NCI-H1436 treated with DMSO at 0.1 percent for 48 hours (cell line): ENCODE measurements at regions not wholly inside any gene's neighbourhood (a gene's known extent, or its start where the extent isn't known, plus 50 kb on each side); places are given as distances from the start of the nearest gene placed in this dataset.
A peak's percentile ranks its signal among the peaks of the same experiment; 100 is the strongest.

Experiments
- DNase-seq: peaks from one replicate; lab custom pipeline; 2025; lab: John Stamatoyannopoulos, UW

DNA sequence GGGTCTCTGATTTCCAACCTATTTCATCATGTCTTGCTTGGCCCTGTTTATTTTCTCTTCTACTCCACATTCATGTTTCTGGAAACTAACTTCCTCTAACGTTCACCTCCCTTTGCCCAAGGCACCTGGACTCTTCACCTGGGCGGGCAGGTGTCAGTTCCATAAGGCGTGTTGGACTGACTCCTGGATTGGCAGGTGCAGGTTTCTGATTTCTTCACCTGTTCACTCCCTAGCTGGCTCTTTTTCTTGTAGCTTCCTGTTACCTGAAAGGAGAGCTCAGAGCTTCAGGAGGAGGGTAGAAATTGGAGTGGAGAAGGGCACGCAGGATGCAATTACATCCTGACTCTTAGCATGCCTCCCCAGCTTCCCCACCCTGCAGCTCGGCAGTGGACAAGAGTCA is 350.8 kb upstream of the KLF3 start:
- DNase-seq: peak; percentile 55

DNA sequence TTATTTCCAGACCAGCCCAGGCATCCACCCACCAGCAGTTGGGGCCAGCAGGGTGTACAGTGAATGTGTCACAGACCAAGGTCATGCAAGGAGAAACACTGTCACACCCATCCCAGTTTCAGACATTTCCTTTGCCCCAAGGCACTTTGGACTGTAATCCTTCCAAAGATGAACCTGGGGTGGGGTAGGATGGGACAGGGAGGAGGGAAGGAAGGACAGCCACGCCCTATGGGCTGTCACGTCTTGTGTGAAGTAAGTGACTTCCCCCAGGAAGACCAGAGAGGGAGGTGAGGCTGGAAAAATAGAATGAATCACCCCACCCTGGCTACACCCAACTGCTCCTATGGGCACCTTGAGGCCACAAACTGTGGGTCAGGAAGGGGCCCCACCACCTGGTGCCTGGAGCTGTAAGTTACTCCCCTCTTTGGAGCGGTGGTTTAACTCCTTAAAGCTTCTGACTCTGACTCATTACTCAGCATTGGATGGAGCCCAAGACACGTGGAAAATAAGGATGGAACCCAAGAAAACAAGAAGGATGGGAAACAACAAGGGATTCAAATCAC is 349.9 kb upstream of the KLF3 start:
- DNase-seq: no peak

DNA sequence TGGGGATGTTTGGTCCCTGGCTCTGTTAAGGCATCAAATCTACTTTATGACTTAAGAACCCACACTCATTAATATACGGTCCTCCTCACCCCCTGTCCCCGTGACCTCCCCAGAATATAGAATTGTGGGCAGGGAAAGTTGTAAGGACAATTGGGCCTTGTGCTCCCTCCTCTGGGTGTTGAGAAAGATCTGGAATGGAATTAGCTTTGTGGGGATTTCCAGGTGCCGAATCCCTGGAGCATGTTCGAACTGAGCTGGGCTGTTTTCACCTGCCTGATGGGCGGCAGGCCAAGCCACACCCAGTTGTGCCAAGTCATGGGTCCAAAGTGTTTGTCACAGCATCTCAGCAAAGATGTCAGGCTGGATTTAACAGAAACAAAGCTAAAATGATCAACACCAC is 349.3 kb upstream of the KLF3 start:
- DNase-seq: no peak

DNA sequence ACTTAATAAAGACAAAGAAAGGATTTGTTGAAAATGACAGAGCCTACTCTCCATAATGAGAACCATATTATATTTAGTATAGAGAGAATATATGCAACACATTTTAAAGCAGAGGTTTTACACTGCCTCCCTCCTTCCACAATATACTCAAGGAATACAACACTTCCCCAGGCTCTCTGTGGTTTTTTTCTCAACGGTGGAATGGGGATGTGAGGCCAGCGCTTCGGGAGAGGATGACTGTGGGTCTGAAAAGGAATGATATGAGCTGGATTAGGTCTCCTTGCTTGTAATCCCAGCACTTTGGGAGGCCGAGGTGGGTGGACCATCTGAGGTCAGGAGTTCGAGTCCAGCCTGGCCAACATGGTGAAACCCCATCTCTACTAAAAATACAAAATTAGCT is 348.7 kb upstream of the KLF3 start:
- no peak for DNase-seq

DNA sequence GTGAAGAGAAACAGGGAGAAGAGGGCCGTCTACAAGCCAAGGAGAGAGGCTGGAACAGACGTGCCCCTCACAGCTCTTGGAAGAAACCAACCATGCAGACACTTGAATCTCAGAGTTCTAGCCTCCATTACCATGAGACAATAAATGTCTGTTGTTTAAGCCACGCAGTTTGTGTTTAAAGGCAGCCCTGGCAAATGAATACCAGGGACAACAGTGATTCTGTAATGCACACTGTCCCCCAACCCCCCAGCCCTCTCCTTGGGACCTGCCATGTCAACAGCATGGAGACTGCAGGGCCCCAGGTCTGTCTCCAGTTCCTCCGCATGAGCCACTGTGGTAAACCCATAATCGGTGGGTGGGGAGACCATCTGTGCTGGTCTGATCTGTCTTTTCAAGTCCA is 348.0 kb upstream of the KLF3 start:
- DNase-seq: no peak

DNA sequence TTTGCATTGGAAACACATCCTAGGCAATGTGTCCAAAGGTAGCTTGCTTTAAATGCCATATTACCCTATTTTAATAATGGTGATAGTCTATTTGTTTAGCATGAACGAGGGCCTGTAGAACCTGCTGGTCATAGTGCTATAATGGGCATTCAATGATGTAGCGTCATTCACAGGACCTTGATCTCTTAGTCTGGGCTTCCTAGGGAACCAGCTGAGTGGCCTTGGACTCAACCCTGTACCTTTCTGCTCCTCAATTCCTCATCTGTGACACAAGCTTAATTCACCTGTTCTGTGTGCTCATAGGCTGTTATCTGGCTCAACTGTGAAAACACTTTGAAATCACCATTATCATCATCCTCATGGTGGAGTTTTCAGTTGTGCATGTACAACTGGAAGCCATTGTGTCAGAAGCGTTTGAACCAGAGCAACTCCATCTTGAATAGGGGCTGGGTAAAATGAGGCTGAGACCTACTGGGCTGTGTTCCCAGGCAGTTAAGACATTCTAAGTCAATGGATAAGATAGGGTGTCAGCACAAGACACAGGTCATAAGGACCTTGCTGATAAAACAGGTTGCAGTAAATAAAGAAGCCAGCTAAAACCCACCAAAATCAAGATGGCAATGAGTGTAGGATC is 346.8 kb upstream of the KLF3 start:
- DNase-seq: no peak

DNA sequence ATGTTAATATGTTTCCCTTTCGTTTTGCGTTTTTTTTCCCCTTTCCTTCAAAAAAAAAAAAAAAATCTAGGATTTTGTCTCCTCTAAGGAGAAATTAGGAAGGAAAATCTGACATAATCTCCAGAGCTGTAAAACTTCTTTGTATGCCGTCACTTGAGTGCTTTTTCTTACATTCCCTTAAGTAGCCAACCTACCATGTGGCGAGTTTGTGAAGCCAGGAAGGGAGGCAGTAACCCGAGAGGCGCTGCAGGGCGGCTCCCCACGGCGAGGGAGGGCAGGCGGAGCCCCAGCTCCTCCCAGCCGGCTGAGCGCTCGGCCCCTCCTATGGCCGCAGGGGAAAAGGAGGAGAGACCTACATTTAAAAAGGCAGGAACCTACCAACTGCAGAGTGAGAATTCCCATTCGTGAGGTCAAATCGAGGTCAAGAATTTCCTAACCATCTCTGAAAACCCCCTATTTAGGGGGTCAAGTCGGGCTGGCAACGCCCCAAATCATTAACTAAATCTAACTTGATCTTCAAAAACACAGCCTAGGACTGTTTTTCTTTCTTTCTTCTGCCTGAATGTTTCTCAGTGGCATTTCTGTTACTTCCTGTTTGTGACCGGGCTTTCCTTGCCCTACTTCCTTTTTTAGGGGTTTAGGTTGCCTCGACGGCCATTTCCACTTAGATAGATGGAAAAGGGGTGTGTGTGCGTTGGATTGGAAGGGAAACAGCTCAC is 345.1 kb upstream of the KLF3 start:
- DNase-seq: peak; percentile 70

DNA sequence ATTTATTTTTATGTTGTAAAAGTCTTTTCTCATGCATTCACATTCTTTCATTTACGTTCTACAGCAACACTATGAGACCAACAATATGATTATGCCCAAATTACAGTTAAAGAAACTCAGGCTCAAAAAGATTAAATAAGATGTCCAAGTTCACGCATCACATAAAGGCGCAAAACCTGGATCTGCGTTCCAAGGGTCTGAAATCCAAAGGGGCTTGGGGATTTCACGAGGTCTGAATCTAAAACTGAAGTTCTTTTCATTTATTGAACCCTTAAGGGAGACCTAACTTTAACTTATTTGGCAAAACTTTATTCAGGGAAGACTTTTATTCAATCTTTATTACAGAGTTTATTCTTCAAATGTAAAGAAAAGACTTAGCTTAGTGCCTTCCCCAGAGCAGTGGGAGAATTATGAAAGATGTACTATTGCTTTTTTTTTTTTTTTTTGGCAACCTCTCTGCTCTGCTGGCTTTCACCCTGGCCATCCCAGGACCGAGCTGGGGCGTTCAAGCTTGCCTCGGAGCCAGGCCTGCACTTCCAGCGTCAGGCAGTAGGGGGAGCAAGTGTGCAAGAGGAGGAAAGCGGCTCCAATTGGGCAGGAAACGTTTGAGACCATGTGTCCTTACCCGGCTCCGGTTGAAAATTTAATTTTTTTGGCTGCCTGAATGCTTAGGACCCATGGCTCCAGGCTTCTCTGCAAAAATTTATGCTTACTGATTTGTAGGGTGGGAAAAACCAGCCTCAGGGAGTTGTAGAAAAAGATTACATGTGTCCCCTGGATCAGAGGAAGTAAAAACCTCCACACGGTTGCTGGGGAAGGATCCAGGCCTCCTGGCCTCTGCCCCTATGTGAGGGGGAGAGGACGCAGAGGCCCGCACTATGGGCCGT is 344.3 kb upstream of the KLF3 start:
- peak; percentile 36 for DNase-seq

DNA sequence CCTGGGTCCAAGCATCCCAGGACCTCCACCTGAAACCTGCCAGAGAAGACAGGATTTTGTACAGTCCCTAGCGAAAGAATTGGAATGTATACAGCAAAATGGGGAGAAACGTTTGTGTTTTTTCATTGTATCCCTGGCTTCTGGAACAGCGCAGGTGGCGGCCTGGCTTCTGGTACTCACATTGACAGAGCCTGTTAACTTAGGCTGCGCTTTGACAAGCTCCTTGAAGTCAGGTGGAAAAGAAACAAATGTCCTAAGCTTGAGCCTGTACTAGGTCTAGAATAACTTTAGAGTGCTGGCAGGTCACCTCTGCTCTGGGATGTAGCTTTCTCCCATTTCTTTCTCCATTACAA is 343.7 kb upstream of the KLF3 start:
- DNase-seq: no peak

DNA sequence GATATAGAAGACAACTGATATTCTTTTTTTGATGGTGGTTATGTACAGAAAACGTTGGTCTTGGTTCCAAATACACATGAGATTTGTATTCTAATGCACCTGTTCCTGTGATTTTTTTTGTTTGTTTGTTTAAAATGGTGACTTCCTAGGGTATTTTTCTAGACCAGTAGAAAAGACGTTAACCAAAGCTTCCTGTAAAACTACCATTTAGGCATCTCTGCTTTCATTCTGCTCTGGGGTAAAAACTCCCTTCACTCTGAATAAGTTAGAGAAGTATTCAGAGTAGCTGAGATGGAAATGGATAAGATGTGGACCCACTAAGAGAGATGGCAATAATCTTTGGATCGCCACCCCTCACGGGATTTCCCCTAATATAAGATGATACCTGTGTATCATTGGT is 343.2 kb upstream of the KLF3 start:
- no peak for DNase-seq

DNA sequence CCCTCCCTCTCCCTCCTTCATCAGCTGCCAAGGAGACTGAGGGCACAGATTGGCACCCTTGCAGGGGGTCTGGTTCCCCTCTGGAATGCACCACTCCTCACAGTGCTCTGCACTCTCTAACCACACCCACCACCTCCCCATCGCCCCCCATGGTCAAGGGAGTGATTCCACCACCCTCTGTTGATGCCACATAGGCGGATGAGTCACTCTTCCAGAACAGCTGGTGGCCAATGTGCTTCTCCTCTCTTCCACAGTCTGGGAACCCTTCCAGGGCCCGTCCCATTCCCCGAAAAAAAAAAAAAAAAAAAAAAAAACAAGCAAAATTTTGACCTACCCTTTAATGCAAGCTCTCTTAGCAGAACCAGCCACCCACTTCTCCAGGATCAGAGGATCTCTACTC is 341.3 kb upstream of the KLF3 start:
- DNase-seq: no peak

DNA sequence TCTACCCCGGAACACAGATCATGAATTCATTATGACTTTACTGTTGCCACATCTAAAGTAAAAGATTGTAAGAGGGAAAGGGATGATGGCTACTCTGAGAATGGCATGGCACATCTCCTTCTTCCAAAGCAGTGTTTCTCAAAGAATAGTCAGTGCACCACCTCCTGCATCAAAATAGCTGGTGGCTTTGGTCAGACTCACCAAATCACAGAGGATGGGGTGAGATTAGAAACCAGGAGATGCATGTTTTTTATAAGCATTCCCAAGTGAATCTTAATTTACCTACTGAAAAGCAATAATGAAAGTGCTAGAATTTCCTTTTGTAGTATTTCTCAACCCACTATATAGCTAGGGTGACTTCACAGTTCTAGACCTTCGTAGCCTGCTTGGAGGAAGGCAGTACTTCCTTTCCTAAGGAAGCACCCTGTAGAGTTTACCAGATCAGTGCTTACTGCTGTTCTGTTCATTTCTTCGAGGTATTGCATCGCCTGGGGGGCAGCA is 340.8 kb upstream of the KLF3 start:
- DNase-seq: no peak

DNA sequence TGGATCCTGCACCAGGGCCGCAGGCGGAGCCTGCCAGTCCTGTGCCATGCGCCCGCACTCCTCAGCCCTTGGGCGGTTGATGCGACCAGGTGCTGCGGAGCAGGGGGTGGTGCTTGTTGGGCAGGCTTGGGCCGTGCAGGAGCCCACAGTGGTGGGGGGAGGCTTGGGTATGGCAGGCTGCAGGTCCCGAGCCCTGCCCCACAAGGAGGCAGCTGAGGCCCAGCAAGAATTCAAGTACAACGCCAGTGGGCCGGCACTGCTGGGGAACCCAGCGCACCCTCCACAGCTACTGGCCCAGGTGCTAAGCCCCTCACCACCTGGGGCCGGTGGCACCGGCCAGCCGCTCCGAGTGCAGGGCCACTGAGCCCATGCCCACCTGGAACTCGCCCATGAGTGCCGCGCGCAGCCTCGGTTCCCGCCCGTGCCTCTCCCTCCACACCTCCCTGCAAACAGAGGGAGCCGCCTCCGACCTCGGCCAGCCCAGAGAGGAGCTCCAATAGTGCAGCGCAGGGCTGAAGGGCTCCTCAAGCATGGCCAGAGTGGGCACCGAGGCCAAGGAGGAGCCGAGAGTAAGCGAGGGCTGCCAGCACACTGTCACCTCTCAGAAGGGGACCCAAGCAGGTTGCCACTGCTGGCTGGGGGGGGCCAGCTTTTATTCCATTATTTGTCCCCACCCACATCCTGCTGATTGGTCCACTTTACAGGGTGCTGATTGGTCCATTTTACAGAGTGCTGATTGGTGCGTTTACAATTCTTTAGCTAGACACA is 339.0 kb upstream of the KLF3 start:
- DNase-seq: no peak

DNA sequence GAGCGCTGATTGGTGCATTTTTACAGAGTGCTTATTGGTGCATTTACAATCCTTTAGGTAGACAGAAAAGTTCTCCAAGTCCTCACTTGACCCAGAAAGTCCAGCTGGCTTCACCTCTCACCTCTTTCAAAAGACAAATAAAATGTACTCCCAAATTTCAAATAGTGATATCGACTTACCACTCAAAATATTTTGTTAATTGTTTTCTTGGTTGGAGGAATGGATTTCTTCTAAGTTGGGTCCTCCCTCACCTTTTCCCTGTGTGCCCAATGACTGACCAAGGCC is 338.4 kb upstream of the KLF3 start:
- no peak for DNase-seq

DNA sequence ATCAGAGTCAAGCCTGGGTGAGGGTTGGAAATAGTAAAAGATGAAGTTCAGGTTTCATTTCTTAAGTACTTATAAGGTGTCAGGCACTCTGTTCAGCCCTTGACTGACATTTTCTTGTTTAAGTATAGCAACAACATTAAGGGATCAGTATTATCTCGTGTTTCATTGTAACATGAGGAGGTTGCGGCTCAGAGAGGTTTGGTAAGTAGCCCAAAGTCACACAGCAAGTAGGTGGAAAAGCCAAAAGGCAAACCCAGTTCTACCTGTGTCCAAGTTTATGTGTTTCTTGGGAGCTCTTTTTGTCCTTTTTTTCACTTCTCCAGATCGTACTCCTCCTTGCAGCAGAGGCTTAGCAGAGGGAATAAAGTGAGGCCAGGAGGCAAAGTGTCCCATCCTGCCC is 337.5 kb upstream of the KLF3 start:
- no peak for DNase-seq

DNA sequence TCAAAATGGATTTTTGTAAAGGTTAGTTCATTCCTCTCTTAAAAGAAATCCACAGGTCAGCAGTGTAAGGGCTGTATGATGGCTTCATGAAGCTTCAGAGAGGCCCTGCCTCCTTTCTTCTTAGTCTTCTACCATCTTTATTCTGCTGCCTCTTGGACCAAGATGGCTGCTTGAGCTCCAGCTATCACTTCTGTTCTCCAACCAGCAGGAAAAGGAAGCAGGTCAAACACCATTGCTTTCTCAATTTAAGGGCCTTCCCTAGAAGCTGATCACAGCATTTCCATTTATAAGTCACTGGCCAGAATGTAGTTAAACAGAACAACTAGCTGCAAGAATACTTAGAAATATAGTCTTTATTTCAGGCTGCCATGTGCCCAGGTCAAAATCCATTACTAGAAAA is 336.8 kb upstream of the KLF3 start:
- DNase-seq: no peak

DNA sequence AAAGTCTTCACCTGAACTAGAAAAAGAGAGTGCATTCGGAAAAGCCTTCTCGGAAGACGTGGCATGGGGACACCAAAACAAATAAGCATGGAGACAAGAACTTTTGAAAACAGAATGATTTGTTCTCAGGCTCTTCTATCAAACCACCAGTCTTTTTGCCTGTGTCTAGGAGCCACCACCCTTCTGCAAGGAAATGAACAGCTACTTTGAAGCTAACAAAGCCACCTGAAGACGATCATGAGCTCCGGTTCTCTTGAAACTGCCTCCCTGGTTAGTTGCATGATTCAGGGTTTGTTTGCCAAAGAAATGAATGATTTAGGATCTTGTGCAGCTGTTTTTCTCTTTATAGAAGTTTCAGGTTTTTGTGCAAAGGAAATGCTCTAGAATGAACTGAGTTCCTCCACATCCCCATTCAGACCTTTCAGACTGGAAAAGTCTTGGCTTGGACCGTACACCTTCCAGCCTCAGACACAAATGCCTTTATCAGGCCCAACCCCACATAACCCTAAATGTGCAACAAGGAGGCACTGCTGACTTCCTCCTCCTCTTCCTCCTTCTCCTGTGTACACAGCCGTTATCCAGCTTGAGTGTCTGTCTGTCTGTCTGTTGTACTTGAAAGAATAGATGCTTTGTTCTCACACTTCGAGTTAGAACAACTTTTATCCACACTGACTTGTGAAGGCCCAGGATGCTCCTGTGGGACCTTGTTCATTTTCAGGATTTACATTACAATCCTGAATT is 334.8 kb upstream of the KLF3 start:
- no peak for DNase-seq

DNA sequence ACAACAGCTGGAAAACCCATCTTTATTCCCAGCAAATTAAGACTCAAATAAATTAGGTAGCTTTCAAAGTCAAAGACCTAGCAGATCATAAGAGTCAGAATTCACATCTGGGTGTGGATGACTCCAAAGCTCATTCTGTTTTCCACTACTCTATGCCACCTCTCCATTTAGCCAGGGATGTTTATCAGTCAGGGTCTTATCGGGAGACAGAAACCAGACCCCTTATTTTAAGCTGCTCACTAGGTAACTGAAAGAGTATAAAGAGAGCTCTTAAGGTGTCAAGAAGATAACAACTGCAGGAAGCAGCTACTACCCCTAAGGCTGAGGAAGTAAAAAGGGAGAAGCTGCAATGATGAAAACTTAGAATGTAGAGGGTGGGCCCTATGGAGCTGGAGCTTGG is 333.7 kb upstream of the KLF3 start:
- no peak for DNase-seq

DNA sequence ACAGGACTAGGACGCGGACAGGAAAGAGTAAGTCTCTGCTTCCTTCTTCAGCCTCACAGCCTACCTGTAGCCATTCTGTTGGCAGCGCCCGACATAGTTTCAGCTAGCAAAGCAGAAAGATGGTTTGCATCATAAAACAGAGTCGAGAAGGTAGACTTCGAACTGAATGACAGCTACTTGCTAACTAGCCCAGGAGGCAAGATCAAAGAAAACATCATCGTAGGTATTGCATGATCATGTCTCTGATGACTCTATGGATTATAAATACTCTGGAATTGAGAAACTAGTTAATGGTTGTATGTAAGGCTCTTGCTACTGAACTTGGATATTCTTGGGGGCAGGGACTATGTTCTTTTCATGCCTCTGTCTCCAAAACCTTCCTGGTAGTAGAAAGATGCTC is 333.1 kb upstream of the KLF3 start:
- no peak for DNase-seq

DNA sequence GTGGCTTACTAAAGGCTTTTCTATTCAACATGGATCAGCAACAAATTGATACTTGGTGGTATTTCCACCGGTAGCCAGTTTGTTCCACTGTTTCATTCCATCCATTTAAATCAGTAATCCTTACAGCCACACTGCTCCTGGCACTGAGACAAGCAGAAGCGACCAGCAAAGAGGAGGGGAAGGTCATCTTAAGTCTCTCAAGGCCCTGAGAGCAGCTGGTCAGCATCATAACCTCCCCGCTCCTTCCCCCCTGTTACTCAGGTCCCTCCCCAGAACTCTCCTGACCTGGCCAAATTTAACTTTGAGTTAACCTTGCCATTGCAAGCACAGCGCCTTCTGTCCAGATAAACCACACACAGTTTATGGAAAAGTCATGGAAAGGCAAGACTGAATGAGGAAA is 331.3 kb upstream of the KLF3 start:
- DNase-seq: no peak

DNA sequence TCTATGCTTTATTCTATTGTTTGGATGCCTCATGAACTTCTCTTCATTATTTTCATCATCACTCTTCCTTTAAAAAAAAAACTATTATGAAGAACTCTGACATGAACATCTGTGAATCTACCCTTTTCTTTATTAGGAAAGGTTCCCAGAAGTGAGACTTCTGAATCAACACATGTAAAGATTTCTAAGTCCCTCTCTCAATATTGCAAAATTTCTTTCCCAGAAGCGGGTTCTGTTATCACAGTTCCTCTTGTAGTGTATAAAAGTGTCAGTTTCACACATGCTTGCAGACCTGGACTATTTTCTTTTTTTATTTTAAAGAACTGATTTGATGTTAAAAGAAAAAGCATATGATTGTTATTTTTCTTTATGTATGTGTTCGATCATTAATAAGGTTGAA is 330.8 kb upstream of the KLF3 start:
- DNase-seq: no peak

DNA sequence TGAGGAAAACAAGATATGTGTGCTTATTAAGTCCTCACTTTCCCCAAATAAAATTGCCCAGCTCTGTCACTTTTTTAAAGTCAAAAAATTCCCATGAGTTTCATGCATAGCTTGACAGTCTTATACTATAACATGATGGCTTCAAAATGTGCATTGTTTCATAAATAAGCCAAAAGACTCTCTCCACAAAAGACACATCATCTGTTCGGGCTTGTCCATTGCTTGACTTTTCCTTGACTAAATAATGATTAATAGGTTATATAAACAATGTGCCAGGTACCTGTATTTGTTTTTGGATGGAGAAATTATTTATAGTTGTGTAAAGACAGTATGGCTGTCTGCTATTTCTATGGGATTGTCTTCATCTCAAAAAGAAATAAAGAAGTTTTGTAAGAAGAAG is 329.2 kb upstream of the KLF3 start:
- DNase-seq: no peak
